Natural killer cell (primary cell): ENCODE measurements at regions not wholly inside any gene's neighbourhood (a gene's known extent, or its start where the extent isn't known, plus 50 kb on each side); places are given as distances from the start of the nearest gene placed in this dataset.

Source experiments
- ATAC-seq, 3 donors: fragments of 150-1000 bp in 2 of 3; fragments of 200-7000 bp in 1 of 3; cut with Tn5 transposase; 1 replicate in 1 of 3; 2 replicates in 2 of 3; pipeline ENCODE4 v1.10.0; 2021; ENCODE audit warnings: mild to moderate bottlenecking in 2 of 3, moderate library complexity in 2 of 3
- DNase-seq, 2 donors: peaks; one replicate each; pipeline versions ENCODE4 v3.0.0 to v3.0.0-alpha.2; 2013 to 2021; ENCODE audit warnings: mixed read lengths in 1 of 2
- H3K27ac ChIP-seq: one replicate; pipeline ENCODE4 v1.5.1; 2013; ENCODE audit warnings: mild to moderate bottlenecking, low read length
- H3K27me3 ChIP-seq: one replicate; pipeline ENCODE4 v1.6.1; 2013; ENCODE audit warnings: low read length; ENCODE audit not compliant: control insufficient read depth, insufficient read depth
- H3K36me3 ChIP-seq: one replicate; pipeline ENCODE4 v1.6.1; 2013; ENCODE audit warnings: low read length; ENCODE audit not compliant: control insufficient read depth, insufficient read depth
- H3K4me1 ChIP-seq: one replicate; pipeline ENCODE4 v1.6.1; 2013; ENCODE audit warnings: low read length; ENCODE audit not compliant: control insufficient read depth, insufficient read depth
- H3K4me3 ChIP-seq: one replicate; pipeline ENCODE4 v1.5.1; 2013; ENCODE audit warnings: low read length
- H3K9me3 ChIP-seq: one replicate; pipeline ENCODE4 v1.6.1; 2013; ENCODE audit warnings: low read length; ENCODE audit not compliant: control insufficient read depth, insufficient read depth
- H3K27ac Mint-ChIP-seq, 2 donors: one replicate each; pipeline ENCODE4 v1.8.0; 2022; ENCODE audit warnings: mild to moderate bottlenecking in 2 of 2, mixed read lengths in 2 of 2, moderate library complexity in 1 of 2
- H3K27me3 Mint-ChIP-seq, 2 donors: one replicate each; pipeline ENCODE4 v1.8.0; 2022; ENCODE audit warnings: low read depth in 2 of 2, mixed read lengths in 2 of 2
- H3K36me3 Mint-ChIP-seq: one replicate; pipeline ENCODE4 v1.8.0; 2022; ENCODE audit warnings: mixed read lengths
- H3K4me1 Mint-ChIP-seq, 2 donors: one replicate each; pipeline ENCODE4 v1.8.0; 2022; ENCODE audit warnings: mixed read lengths in 2 of 2
- H3K4me3 Mint-ChIP-seq: one replicate; pipeline ENCODE4 v1.8.0; 2022; ENCODE audit warnings: mild to moderate bottlenecking, moderate library complexity, mixed read lengths
- H3K9me3 Mint-ChIP-seq, 2 donors: one replicate each; pipeline ENCODE4 v1.8.0; 2022; ENCODE audit warnings: mixed read lengths in 2 of 2
- CTCF ChIP-seq: fragments of 200-600 bp; IDR thresholded peaks from one replicate; pipeline ENCODE4 v1.8.0; 2022; ENCODE audit warnings: antibody characterized with exemption
- WGBS: methylation state at CpG from one replicate; pipeline ENCODE4 v1.1.7; 2013; ENCODE audit warnings: missing lambda C conversion rate; ENCODE audit not compliant: insufficient coverage; 5-methylcytosine and 5-hydroxymethylcytosine counted together
- intact Hi-C: fragments of 100-400 bp; cut with micrococcal nuclease; formaldehyde crosslinking; loops from one replicate; pipeline ENCODE4 v1.14.2; 2022

- Histone ChIP-seq H3K9me3 (no peaks in the 10 kb centered on the region), H3K36me3 (no peaks in the 10 kb centered on the region), H3K27me3 (no peaks in the 10 kb centered on the region), H3K4me3 (no peak overlapping the region), H3K4me1 (no peaks in the 10 kb centered on the region), H3K27ac (no peak overlapping the region)
- 70% methylated on average over 2 of the region's 2 CpGs for WGBS
- no peak overlapping the region for H3K4me3 Mint-ChIP-seq
- intact Hi-C loops: no loop called here
- no peak for TF ChIP-seq CTCF
- no peak for DNase-seq
- ATAC-seq: no peak
- H3K9me3 Mint-ChIP-seq: peaks cover 13 to 14% of the 10 kb centered on the region in 2 donors
- peaks cover 8% of the 10 kb centered on the region for H3K36me3 Mint-ChIP-seq
- no peak overlapping the region for H3K27ac Mint-ChIP-seq
- H3K27me3 Mint-ChIP-seq: no peaks in the 10 kb centered on the region
- H3K4me1 Mint-ChIP-seq: no peaks in the 10 kb centered on the region
Measured at GRCh38 chr4:29565256-29565655, 1154.9 kb upstream of the PCDH7 start.

DNA sequence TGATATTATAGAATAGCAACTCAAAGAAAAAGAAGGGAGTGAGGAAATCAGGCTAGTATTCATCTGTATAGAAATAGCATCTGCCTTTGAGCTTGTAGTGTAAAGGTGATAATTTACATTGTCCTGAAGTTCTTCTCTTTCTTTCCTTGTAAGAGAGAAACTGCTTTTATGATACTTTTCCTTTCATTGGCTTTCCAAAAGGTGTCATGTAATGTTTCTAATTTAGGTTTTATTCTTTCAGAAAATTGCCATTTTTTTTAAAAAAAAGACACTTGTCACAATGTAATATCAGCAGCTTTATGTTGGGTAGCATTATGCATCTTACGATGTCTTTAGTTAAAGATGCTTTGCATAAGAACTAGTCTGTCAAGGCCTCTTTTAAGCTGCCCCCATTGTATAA lies 1153.8 kb upstream of the PCDH7 start:
- H3K36me3 Mint-ChIP-seq: peaks cover 8% of the 10 kb centered on the region
- H3K27me3 Mint-ChIP-seq: no peaks in the 10 kb centered on the region
- Histone ChIP-seq H3K36me3 (no peaks in the 10 kb centered on the region), H3K27ac (no peak overlapping the region), H3K27me3 (no peaks in the 10 kb centered on the region), H3K9me3 (no peaks in the 10 kb centered on the region), H3K4me1 (no peaks in the 10 kb centered on the region), H3K4me3 (no peak overlapping the region)
- no peaks in the 10 kb centered on the region for H3K4me1 Mint-ChIP-seq
- intact Hi-C loops: no loop called here
- DNase-seq (no peak), ATAC-seq (no peak)
- peaks cover 11% of the 10 kb centered on the region in 2 donors for H3K9me3 Mint-ChIP-seq
- H3K4me3 Mint-ChIP-seq: no peak overlapping the region
- H3K27ac Mint-ChIP-seq: no peak overlapping the region
- 100% methylated on average over 1 of the region's 1 CpG for WGBS
- TF ChIP-seq CTCF: no peak

- H3K27ac ChIP-seq: no peak overlapping the region
- H3K36me3 ChIP-seq: no peaks in the 10 kb centered on the region
- H3K4me1 ChIP-seq: no peaks in the 10 kb centered on the region
- Mint-ChIP-seq H3K27me3 (no peaks in the 10 kb centered on the region), H3K4me1 (no peaks in the 10 kb centered on the region), H3K9me3 (peaks cover 4 to 12% of the 10 kb centered on the region in 2 donors), H3K36me3 (no peaks in the 10 kb centered on the region), H3K4me3 (no peak overlapping the region), H3K27ac (no peak overlapping the region)
- no peaks in the 10 kb centered on the region for H3K9me3 ChIP-seq
- intact Hi-C loops: no loop called here
- H3K4me3 ChIP-seq: no peak overlapping the region
- WGBS: 78% methylated on average over 3 of the region's 3 CpGs
- no peak for TF ChIP-seq CTCF
- no peak for DNase-seq
- no peak for ATAC-seq
- H3K27me3 ChIP-seq: no peaks in the 10 kb centered on the region
Measured at GRCh38 chr4:29571322-29571721, 1148.8 kb upstream of the PCDH7 start.

DNA sequence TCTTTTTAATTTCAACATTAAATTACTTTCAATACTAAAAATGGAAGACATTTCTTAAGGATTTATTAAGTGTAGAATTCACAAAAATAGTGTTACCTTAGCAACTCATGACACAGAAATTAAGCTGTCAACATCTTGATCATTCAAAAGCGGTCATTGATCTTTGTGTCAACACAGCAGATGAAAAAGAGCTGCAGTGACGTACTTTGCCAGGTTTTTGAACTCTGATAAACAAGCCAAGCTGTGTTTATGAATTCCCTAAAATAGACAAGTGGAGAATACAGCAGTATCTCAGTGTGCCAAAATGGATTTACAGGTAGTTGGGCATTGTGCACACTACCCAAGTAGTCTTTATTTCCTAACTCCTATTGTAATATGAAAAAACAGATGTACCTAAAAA lies 1141.8 kb upstream of the PCDH7 start:
- no peaks in the 10 kb centered on the region for H3K9me3 ChIP-seq
- intact Hi-C loops: no loop called here
- ATAC-seq (no peak), DNase-seq (no peak)
- no peak overlapping the region for H3K27ac ChIP-seq
- no peaks in the 10 kb centered on the region for H3K4me1 Mint-ChIP-seq
- no peak overlapping the region for H3K27ac Mint-ChIP-seq
- 85% methylated on average over 2 of the region's 2 CpGs for WGBS
- TF ChIP-seq CTCF: no peak
- no peaks in the 10 kb centered on the region for H3K36me3 ChIP-seq
- H3K36me3 Mint-ChIP-seq: no peaks in the 10 kb centered on the region
- H3K4me3 Mint-ChIP-seq: no peak overlapping the region
- H3K27me3 Mint-ChIP-seq: no peaks in the 10 kb centered on the region
- no peaks in the 10 kb centered on the region for H3K4me1 ChIP-seq
- H3K9me3 Mint-ChIP-seq: peaks cover 11 to 20% of the 10 kb centered on the region in 2 donors
- H3K4me3 ChIP-seq: no peak overlapping the region
- H3K27me3 ChIP-seq: no peaks in the 10 kb centered on the region
